ENCODE measurements at regions not wholly inside any gene's neighbourhood (a gene's known extent, or its start where the extent isn't known, plus 50 kb on each side); places are given as distances from the start of the nearest gene placed in this dataset.

DNA sequence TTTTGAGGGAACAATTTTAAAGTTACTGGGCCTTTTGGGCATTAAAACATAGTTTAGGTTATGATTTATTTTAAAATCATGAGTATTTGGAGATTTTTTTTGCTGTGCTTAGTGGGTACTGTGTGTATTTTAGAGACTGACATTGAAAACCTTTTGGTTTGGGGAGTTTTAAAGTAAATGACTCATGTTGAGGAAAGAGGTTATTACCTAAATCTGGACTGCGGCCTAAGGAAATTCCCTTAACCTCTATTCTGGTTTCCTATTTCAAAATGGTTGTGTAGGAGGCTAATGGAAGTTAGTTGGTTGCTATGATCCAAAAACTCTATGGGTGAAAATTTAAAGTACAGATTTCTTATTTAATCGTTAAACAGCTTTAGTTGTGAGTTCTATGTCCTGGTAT is 57.3 kb upstream of the DPH6 start:
- TF ChIP-seq, protein P1, sequence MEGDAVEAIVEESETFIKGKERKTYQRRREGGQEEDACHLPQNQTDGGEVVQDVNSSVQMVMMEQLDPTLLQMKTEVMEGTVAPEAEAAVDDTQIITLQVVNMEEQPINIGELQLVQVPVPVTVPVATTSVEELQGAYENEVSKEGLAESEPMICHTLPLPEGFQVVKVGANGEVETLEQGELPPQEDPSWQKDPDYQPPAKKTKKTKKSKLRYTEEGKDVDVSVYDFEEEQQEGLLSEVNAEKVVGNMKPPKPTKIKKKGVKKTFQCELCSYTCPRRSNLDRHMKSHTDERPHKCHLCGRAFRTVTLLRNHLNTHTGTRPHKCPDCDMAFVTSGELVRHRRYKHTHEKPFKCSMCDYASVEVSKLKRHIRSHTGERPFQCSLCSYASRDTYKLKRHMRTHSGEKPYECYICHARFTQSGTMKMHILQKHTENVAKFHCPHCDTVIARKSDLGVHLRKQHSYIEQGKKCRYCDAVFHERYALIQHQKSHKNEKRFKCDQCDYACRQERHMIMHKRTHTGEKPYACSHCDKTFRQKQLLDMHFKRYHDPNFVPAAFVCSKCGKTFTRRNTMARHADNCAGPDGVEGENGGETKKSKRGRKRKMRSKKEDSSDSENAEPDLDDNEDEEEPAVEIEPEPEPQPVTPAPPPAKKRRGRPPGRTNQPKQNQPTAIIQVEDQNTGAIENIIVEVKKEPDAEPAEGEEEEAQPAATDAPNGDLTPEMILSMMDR (IDR thresholded peaks at IDR 0.05): no peak
- TF ChIP-seq POLR2A (IDR thresholded peaks at IDR 0.05): no peak

All from adrenal gland (tissue), 5 donors.